Activated effector memory CD4-positive, alpha-beta T cell treated with anti-CD3 and anti-CD28 coated beads, Interleukin-2, amount 50 U/mL, for 16 hours (primary cell): ENCODE measurements at regions not wholly inside any gene's neighbourhood (a gene's known extent, or its start where the extent isn't known, plus 50 kb on each side); places are given as distances from the start of the nearest gene placed in this dataset.

Experiments
- DNase-seq: peaks from one replicate; pipeline ENCODE4 v3.0.0-alpha.2; 2020

- DNase-seq, result no peak
Measured at GRCh38 chr6:147717991-147718390, 209.5 kb downstream of the SAMD5 start.

- DNase-seq, result no peak
Measured at GRCh38 chr6:147722158-147722557, 213.7 kb downstream of the SAMD5 start.

- DNase-seq, result no peak
Measured at GRCh38 chr6:147724454-147724853, 216.0 kb downstream of the SAMD5 start.

DNA sequence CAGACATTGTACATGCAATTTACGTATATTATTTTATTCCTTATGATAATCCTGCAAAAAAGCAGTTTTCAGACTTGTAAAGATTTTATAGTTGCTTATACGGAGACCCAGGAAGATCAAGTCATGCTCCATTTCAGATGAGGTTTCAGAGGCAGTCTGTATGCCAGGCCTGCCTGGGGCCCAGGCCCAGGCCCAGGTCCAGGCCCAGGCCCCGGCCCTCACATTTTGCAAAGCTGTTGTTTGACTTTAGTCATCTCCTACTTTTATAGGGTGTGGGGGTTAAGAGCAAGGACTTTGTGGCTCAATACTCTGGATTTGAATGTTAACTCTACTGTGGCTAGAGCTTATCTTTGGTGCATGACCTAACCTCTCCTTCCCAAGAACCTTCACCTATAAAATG, 217.9 kb downstream of the SAMD5 start:
- no peak for DNase-seq

DNA sequence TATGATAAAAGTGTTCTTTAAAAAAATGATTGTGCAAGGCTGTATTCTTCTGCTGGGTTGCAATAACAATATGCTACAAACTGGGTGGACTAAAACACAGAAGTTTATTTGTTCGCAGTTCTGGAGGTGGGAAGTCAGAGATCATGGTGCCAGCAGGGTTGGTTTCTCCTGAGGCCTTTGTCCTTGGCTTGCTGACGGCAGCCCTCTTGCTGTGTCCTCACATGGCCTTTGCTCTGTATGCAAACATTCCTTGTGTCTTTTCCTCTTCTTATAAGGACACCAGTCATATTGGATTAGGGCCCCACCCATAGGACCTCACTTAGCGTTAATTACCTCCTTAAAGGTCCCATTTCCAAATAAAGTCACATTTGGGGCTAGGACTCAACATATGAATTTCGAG, 220.4 kb downstream of the SAMD5 start:
- no peak for DNase-seq

DNA sequence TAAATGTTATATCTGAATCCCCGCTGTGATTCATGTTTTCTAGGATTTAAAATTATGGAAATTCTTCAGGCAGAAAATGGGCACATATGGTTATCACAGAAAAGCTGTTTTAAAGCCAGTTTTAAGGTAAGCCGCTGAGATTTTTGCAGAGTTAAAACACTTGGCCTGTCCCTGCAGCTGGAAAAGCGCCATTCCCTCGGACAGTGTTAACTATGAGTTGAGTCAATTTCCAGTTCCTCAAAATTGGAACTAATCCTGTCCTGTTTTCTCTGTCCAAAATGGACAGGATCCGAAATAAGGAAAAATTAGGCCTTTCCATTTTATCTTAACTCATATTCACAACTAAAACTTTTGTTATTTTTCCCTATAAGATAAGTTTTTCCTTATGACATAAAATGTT, 225.2 kb downstream of the SAMD5 start:
- DNase-seq, result no peak

GRCh38 chr6:147734151-147734550, 225.7 kb downstream of the SAMD5 start:
- no peak for DNase-seq

DNA sequence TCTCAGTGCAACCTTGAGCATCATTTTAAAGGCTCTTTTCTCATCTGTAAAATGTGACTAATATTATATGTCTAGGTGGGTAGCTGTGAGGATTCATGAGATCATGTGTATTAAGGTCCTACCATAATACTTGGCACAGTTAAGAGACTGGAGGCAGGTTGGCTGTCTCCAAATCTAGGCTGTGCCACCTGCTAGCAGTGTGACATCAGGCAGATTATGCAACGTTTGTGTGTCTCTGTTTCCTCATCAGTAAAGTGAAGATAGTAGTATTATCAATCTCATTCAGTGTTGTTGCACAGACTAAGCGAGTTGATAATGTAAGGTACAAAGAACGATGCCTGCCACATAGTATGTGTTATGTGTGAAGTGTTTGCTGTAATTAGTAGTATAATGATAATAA, 227.4 kb downstream of the SAMD5 start:
- DNase-seq, result no peak

DNA sequence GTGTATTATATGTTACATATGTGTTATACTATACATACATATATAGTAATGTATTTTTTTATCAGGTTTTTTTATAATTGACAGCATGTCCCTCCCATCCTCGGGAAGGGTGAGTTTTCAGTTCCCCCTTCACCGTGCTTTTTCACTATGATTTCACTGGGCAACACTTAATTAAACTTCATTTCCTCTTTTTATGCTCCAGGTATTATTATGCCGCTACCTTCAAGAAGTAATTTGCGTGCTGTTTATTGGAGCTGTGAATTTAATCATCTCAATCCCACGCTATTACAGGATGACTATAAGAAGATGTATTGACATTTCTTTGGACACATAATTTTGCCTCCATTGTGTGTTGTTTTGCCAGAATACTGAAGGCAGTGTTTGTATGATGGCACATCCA, 228.6 kb downstream of the SAMD5 start:
- DNase-seq, result no peak

- DNase-seq, result no peak
Measured at GRCh38 chr6:147738099-147738498, 229.6 kb downstream of the SAMD5 start.

GRCh38 chr6:147738516-147739162, 230.1 kb downstream of the SAMD5 start:
- DNase-seq, result no peak

- DNase-seq, result no peak
Measured at GRCh38 chr6:147740326-147740725, 231.8 kb downstream of the SAMD5 start.

DNA sequence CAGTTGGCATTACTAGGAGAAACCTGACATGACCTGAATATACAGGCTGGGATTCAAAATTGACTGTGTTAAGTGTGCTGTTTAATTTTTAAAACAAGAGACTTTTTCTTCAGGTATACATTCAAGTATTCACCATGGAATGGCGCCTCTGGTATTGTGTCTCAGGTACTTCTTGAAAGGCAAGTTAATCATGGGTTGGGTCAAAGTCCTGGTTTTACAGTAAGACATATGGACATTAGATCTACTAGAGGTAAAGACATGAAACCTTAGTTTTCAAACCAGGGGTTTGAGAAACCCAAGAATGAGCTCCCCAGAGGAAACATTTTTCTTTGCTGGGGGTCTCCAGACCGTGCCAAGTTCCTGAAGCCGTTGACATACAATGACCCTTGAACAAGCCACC, 232.4 kb downstream of the SAMD5 start:
- DNase-seq, result no peak

DNA sequence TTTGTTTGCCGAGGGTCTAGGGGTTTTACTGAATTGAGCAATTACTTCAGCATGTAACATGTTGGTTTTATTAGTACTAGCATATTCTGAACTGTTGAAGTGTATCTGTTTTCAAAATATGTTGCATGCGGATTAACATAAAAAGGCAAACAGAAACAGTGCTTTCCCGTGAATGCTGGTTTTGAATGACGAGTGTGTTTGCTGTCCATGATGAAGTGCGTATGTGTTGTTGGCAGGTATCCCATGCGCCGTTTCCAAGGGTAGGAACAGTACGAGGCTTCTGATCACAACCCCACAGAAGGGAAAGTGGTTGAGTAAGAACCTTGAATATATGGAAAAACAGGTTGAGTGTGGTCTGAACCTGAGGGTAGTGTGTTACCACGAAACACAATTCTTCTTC, 232.9 kb downstream of the SAMD5 start:
- no peak for DNase-seq

- no peak for DNase-seq
Measured at GRCh38 chr6:147742440-147742839, 233.9 kb downstream of the SAMD5 start.

DNA sequence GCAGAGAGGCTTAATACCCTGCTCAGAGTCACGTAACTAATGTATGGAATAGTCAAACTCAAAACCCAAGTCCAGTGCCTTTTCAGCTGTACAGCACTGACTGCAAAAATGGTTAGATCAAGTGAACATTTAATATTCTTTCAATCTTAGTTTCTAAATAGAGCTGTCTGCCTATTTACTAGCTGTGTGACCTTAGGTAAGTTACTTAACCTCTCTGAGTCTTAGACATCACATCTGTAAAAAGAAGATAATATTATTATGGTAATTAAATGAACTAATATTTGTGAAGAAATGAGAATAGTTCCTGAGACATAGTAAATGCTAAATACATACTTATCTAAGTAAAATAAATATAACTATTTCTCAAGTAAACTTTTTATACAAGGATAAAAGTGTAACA, 235.5 kb downstream of the SAMD5 start:
- no peak for DNase-seq

GRCh38 chr6:147749331-147749730, 240.8 kb downstream of the SAMD5 start:
- no peak for DNase-seq

DNA sequence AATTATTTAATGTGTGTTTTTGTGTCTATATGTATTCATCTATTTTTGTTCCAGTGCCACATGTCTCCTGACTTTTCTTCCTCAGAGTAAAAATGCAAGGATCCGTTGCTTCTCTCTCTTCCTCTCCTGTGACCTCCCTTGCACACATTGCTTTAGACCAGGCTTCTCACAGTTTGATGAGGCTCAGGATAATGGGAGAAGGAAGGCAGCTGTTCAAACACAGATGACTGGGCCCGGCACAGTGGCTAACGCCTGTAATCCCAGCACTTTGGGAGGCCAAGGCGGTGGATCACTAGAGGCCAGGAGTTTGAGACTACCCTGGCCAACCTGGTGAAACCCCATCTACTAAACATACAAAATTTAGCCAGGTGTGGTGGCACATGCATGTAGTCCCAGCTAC, 241.9 kb downstream of the SAMD5 start:
- no peak for DNase-seq

- no peak for DNase-seq
Measured at GRCh38 chr6:147751232-147751631, 242.7 kb downstream of the SAMD5 start.

- DNase-seq, result no peak
Measured at GRCh38 chr6:147752689-147753403, 244.4 kb downstream of the SAMD5 start.

GRCh38 chr6:147755999-147756398, 247.5 kb downstream of the SAMD5 start:
- no peak for DNase-seq

DNA sequence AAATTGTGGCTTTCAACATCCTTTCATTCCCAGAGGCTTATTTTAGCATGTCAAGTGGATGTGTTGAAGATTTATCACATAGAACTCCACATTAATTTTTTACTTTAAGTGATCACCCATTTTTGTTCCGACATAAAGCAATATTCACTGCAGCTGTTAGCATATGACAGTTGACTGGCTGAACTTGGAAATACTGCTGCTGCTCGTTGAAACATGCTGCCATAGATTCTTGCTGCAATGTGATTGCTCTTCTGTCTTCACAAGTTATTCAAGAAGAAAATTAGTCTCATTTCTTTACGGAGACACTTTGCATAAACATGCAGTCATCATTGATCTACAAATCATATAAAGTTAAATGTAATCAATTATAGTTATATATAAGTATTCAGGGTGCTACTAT, 248.4 kb downstream of the SAMD5 start:
- DNase-seq, result no peak

DNA sequence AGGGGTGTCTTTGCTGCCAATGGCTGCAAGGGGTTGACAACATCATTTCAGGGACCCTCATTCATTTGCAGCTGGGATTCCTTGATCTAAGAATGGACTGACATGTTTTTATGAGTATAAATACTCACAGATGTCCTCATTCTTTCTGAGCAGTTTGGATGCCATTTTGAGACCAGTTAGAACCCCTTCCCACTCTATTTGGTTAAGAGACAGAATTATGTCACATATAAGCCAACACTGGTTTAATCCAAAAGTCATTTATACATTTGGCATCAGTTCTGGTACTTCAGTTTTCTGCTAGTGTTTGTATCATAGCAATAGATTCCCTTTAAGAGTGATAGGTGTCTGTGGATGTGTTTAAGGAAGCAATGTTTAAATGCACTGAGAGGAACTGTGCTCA, 248.8 kb downstream of the SAMD5 start:
- no peak for DNase-seq

DNA sequence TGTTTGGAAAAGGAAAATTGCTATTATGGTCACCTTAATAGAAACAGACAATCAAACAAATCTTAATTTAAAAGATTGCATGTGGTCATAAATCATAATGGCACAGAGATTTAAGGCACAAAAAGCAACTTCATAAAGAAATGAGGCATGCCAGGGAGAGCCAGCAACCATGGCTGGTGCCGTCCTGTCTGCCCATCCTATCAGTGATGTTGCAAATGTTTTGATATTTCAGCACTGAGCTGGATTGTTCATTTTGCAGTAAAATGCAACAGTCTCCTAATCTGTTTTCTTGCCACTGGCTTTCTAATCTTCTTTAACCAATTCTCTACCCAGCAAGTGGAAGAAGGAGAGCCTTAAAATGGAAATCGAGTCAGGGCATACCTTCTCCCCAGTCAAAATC, 249.8 kb downstream of the SAMD5 start:
- DNase-seq, result no peak

DNA sequence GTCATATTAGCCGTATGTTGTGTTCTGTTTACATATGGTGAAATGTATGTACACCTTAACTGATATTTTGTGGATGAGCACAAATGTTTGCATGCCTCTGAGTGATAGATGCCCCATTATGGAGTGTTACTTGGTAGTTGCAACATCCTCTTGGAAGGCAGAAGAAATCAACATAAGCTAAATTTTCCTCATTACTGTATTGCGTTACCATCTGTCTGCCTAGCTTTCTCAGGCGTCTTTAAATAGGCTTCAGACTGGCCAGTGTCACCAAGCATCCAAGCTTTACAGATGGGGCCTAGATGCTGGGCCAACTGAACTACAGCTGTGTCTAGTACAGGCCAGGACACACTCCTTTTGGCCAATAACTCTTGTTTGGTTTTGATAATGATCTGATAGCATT, 250.6 kb downstream of the SAMD5 start:
- DNase-seq, result no peak
